Esophagus squamous epithelium (tissue), 5 donors: ENCODE measurements at regions not wholly inside any gene's neighbourhood (a gene's known extent, or its start where the extent isn't known, plus 50 kb on each side); places are given as distances from the start of the nearest gene placed in this dataset.

ENCODE experiments used
- DNase-seq: peaks from one replicate; lab custom pipeline; 2025; lab: John Stamatoyannopoulos, UW
- H3K27ac ChIP-seq, 4 donors: fragments of 200-600 bp; sonication (generic); one replicate each; pipeline ENCODE4 v1.5.1; 2016 to 2019; ENCODE audit warnings: mild to moderate bottlenecking in 1 of 4
- H3K27me3 ChIP-seq, 4 donors: fragments of 200-600 bp; sonication (generic); 1 replicate in 3 of 4; 2 replicates in 1 of 4; pipeline versions ENCODE4 v1.5.1 to v1.6.0; 2017 to 2021; ENCODE audit warnings: antibody characterized with exemption in 1 of 4
- H3K36me3 ChIP-seq, 3 donors: fragments of 200-600 bp; sonication (generic); one replicate each; pipeline ENCODE4 v1.5.1; 2016 to 2019
- H3K4me1 ChIP-seq, 3 donors: fragments of 200-600 bp; sonication (generic); one replicate each; pipeline ENCODE4 v1.5.1; 2017 to 2019
- H3K4me3 ChIP-seq, 4 donors: fragments of 200-600 bp; sonication (generic); 1 replicate in 3 of 4; 2 replicates in 1 of 4; pipeline ENCODE4 v1.5.1; 2016 to 2019; ENCODE audit warnings: mild to moderate bottlenecking in 2 of 4, moderate library complexity in 1 of 4
- H3K9me3 ChIP-seq, 3 donors: fragments of 200-600 bp; sonication (generic); one replicate each; pipeline ENCODE4 v1.5.1; 2016 to 2019
- POLR2A ChIP-seq, 4 donors: fragments of 450-650 bp; IDR thresholded peaks; one replicate each; pipeline ENCODE4 v1.6.1; 2017; ENCODE audit warnings: antibody characterized with exemption in 4 of 4, mild to moderate bottlenecking in 4 of 4, moderate library complexity in 3 of 4
- WGBS, 2 donors: methylation state at CpG; one replicate each; pipeline ENCODE4 v1.1.5; 2018; 5-methylcytosine and 5-hydroxymethylcytosine counted together
- intact Hi-C: fragments of 100-400 bp; cut with DNase I; formaldehyde crosslinking; loops from one replicate; pipeline ENCODE4 v1.15.0; 2022
- TF ChIP-seq, protein P1 (sequence below), 6 experiments: fragments of 450-650 bp in 4 of 6; fragments of 200-600 bp in 2 of 6; sonication (generic) in 2 of 6; IDR thresholded peaks; one replicate each; pipeline ENCODE4 v1.5.1; 2016 to 2019; ENCODE audit warnings: antibody characterized with exemption in 6 of 6, mild to moderate bottlenecking in 4 of 6, moderate library complexity in 4 of 6
- donor health status: DM: yes; HTN: yes; CAD: no.

DNA sequence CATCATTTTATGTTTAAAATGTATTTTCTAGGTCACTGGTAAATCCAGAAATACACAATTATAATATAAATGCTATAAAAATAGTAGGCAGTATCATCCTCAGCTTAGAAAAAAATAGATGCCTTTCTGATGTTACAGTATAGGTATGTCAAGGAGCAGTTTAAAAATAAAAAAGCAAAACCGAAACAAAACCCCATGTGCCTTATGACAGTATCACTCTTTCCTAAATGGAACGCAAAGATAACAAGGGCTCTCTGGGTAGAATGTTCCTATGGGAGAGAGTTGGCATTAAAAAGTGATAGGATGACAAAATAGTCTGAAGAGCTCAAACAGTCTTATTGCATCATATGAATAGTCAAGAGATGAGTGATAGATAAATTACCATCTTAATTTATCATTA is 172.1 kb downstream of the DSC3 start:
- TF ChIP-seq POLR2A (IDR thresholded peaks at IDR 0.05): no peak
- TF ChIP-seq, protein P1, sequence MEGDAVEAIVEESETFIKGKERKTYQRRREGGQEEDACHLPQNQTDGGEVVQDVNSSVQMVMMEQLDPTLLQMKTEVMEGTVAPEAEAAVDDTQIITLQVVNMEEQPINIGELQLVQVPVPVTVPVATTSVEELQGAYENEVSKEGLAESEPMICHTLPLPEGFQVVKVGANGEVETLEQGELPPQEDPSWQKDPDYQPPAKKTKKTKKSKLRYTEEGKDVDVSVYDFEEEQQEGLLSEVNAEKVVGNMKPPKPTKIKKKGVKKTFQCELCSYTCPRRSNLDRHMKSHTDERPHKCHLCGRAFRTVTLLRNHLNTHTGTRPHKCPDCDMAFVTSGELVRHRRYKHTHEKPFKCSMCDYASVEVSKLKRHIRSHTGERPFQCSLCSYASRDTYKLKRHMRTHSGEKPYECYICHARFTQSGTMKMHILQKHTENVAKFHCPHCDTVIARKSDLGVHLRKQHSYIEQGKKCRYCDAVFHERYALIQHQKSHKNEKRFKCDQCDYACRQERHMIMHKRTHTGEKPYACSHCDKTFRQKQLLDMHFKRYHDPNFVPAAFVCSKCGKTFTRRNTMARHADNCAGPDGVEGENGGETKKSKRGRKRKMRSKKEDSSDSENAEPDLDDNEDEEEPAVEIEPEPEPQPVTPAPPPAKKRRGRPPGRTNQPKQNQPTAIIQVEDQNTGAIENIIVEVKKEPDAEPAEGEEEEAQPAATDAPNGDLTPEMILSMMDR (IDR thresholded peaks at IDR 0.05): no peak
- H3K4me1 ChIP-seq: no peaks in the 10 kb centered on the region
- intact Hi-C loops: no loop called here
- H3K27ac ChIP-seq: no peak overlapping the region
- no peaks in the 10 kb centered on the region for H3K27me3 ChIP-seq
- H3K9me3 ChIP-seq: no peaks in the 10 kb centered on the region
- H3K4me3 ChIP-seq: no peak overlapping the region
- no peak for DNase-seq
- no peaks in the 10 kb centered on the region for H3K36me3 ChIP-seq
- 85 to 93% methylated on average over 2 of the region's 2 CpGs for WGBS, 2 donors

- H3K4me1 ChIP-seq: no peaks in the 10 kb centered on the region
- TF ChIP-seq, protein P1 (IDR thresholded peaks at IDR 0.05): no peak
- no peak for TF ChIP-seq POLR2A (IDR thresholded peaks at IDR 0.05)
- no peak overlapping the region for H3K27ac ChIP-seq
- no peak overlapping the region for H3K4me3 ChIP-seq
- no peaks in the 10 kb centered on the region for H3K9me3 ChIP-seq
- no peaks in the 10 kb centered on the region for H3K27me3 ChIP-seq
- intact Hi-C loops: no loop called here
- DNase-seq: no peak
- 38 to 57% methylated on average over 6 of the region's 6 CpGs for WGBS, 2 donors
- H3K36me3 ChIP-seq: no peaks in the 10 kb centered on the region
Measured at GRCh38 chr18:30862900-30863299, 179.6 kb downstream of the DSC3 start.

GRCh38 chr18:30860741-30861140 is 181.8 kb downstream of the DSC3 start:
- Histone ChIP-seq H3K4me3 (no peak overlapping the region), H3K9me3 (no peaks in the 10 kb centered on the region), H3K4me1 (no peaks in the 10 kb centered on the region), H3K27ac (no peak overlapping the region), H3K27me3 (no peaks in the 10 kb centered on the region), H3K36me3 (no peaks in the 10 kb centered on the region)
- no peak for TF ChIP-seq POLR2A (IDR thresholded peaks at IDR 0.05)
- TF ChIP-seq, protein P1 (IDR thresholded peaks at IDR 0.05): no peak
- intact Hi-C loops: no loop called here
- DNase-seq: no peak
- 64 to 73% methylated on average over 3 of the region's 3 CpGs for WGBS, 2 donors

- no peak overlapping the region for H3K4me3 ChIP-seq
- H3K36me3 ChIP-seq: no peaks in the 10 kb centered on the region
- intact Hi-C loops: no loop called here
- H3K27me3 ChIP-seq: no peaks in the 10 kb centered on the region
- H3K4me1 ChIP-seq: no peaks in the 10 kb centered on the region
- no peak for DNase-seq
- no peak overlapping the region for H3K27ac ChIP-seq
- no peak for TF ChIP-seq POLR2A (IDR thresholded peaks at IDR 0.05)
- TF ChIP-seq, protein P1 (IDR thresholded peaks at IDR 0.05): no peak
- 65 to 84% methylated on average over 3 of the region's 3 CpGs for WGBS, 2 donors
- H3K9me3 ChIP-seq: no peaks in the 10 kb centered on the region
Measured at GRCh38 chr18:30859036-30859435, 183.5 kb downstream of the DSC3 start.

- no peaks in the 10 kb centered on the region for H3K36me3 ChIP-seq
- no peak for DNase-seq
- no peaks in the 10 kb centered on the region for H3K27me3 ChIP-seq
- intact Hi-C loops: no loop called here
- TF ChIP-seq POLR2A (IDR thresholded peaks at IDR 0.05): no peak
- TF ChIP-seq, protein P1 (IDR thresholded peaks at IDR 0.05): no peak
- H3K4me1 ChIP-seq: no peaks in the 10 kb centered on the region
- H3K9me3 ChIP-seq: no peaks in the 10 kb centered on the region
- WGBS, 2 donors: 85 to 93% methylated on average over 2 of the region's 2 CpGs
- H3K4me3 ChIP-seq: no peak overlapping the region
- no peak overlapping the region for H3K27ac ChIP-seq
Measured at GRCh38 chr18:30858560-30858959, 184.0 kb downstream of the DSC3 start.
